RCC 7860 (cell line): ENCODE measurements at regions not wholly inside any gene's neighbourhood (a gene's known extent, or its start where the extent isn't known, plus 50 kb on each side); places are given as distances from the start of the nearest gene placed in this dataset.

Source experiments
- DNase-seq: peaks from one replicate; pipeline ENCODE4 v3.0.0-alpha.2; 2015; ENCODE audit warnings: low spot score
- FAIRE-seq: peaks from 2 replicates; lab custom pipeline; 2012; peaks lifted over from hg19 to GRCh38; lab: Jason Lieb, UNC

DNA sequence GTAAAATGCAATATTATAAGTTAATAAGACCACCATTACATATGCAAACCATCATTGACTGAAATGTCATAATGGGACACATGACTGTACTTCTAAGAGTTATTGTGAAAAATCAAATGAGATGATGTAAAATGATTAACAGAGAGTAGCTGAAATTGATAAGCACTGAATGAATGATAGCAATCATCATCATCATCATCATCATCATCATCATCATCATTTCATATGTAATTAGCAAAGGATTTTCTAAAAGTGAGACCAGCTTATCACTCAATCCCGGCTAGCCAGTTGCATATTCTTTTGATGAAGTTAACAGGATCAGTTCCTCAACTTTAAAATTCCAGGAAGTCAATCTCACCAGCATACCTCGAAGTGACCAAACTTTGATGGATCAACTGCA is 650.3 kb upstream of the KLF4 start:
- FAIRE-seq (no peak), DNase-seq (no peak)

DNA sequence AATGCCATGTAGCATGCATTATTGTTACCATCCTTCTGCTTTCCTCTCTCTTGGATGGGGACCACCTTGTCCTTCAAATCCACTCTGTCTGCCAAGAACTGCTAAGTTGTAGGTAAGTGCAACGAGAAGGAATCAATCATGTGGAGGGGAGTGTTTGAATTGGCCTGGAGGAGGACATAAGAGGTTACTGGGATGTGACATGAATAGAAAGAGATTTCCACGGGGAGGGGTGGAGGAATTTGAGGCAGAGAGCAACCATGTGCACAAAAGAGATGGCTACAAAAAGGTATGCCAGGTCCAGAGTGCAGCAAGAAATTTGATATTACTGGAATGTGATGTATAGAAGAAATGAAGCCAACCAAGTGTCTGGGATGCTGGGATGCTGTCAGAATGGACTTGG is 648.9 kb upstream of the KLF4 start:
- DNase-seq (no peak), FAIRE-seq (no peak)

GRCh38 chr9:108136656-108137055 is 647.1 kb upstream of the KLF4 start:
- FAIRE-seq (no peak), DNase-seq (no peak)

GRCh38 chr9:108134486-108135128 is 645.0 kb upstream of the KLF4 start:
- FAIRE-seq (no peak), DNase-seq (no peak)

GRCh38 chr9:108133680-108134079 is 644.1 kb upstream of the KLF4 start:
- no peak for FAIRE-seq
- DNase-seq: no peak

GRCh38 chr9:108133101-108133500 is 643.5 kb upstream of the KLF4 start:
- FAIRE-seq: no peak
- DNase-seq: no peak

- DNase-seq (no peak), FAIRE-seq (no peak)
Measured at GRCh38 chr9:108130905-108131304, 641.3 kb upstream of the KLF4 start.

DNA sequence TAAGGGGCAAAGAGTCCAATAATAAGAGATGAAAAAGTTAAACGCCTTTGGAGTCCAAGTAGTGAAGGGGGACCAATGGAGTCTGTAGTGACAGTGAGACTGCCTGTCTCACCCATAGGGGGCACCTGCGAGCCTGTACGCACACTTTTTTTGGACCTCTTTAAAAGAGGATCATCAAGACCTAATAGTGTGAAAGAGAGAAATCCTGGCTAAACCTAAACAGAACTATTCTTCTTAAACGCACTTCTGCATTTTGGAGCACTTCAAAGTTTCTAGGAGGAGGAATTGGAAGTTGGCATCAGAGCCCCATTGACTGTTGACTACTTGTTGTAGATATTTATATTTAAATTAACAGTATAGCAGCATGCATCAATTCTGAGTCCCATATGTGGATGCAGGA is 636.1 kb upstream of the KLF4 start:
- FAIRE-seq (no peak), DNase-seq (no peak)

DNA sequence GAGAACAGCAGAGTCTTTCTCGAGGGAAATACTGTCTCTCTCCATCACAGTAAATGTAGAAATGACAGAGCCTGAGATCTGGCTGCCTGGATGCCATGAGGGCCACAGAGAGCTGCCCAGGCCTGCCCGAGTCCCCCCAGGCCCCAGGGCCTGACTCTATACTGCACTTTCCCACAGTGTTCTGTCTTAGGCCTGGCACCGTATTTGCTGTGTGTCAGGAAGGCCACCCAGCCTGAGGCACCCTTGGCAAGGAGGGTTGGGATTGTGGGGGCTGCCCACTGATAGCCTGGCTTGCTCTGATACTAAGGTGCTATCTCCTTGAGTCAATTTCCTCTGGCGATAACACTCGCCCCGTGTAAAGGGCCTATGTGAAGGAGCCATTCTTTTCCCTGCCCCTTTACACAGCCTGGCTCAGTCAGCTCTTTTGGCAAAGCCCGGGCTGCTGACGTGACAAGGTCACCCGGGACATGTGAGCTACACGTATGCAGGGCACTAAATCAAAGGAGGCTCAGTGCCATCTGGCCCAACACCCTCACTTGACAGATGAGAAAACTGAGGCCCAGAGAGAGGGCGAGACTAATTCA is 630.1 kb upstream of the KLF4 start:
- FAIRE-seq (no peak), DNase-seq (no peak)

- DNase-seq: no peak
- FAIRE-seq: no peak
Measured at GRCh38 chr9:108117795-108118194, 628.2 kb upstream of the KLF4 start.

- no peak for DNase-seq
- no peak for FAIRE-seq
Measured at GRCh38 chr9:108117306-108117705, 627.7 kb upstream of the KLF4 start.

DNA sequence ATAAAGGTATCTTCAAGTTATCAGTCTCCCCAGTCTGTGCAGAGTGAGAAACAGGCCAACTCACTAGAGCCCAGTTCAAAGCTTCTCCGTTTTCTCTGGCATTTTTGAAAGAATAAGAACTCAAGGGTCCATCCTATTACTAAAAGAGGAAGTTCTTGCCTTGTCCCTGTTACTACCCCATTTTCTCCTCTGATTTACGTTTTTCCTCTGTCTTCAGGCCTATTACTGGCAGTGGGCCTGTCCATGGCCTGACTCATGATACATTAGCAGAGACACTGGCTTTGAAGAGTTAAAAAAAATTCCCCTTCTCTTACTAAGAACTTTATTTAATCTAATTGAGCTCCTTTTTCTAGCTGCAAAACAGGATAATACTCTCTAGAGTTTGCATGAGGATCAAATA is 624.0 kb upstream of the KLF4 start:
- FAIRE-seq (no peak), DNase-seq (no peak)

GRCh38 chr9:108109927-108110690 is 620.5 kb upstream of the KLF4 start:
- FAIRE-seq (no peak), DNase-seq (no peak)

GRCh38 chr9:108108852-108109448 is 619.4 kb upstream of the KLF4 start:
- FAIRE-seq (no peak), DNase-seq (no peak)

- DNase-seq: no peak
Measured at GRCh38 chr9:108108280-108108851, 618.8 kb upstream of the KLF4 start.

DNA sequence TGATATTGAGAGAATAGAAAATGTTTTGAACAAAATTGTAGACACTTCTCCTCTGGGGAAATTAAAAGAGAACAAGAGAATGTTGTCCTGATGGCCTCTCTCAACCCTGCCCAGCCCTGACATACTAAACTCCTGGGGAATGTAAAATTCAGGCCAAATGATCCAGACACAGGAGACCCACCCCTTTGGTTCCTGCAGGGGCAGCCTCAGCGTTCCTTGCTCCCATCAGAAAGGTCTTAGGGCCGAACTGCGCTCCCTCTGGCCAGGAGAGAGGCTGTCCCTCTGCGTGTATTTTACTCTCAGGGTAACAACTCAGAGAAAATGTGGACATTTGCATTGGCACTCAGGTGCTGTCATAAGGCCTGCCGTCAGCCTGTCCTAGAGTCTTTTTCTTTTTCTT is 616.3 kb upstream of the KLF4 start:
- no peak for DNase-seq
- no peak for FAIRE-seq

More at GRCh38 chr9:108108280-108108851, 618.8 kb upstream of the KLF4 start:
- FAIRE-seq: no peak

- no peak for DNase-seq
Measured at GRCh38 chr9:108104991-108105390, 615.4 kb upstream of the KLF4 start.

GRCh38 chr9:108103046-108103693 is 613.6 kb upstream of the KLF4 start:
- FAIRE-seq (no peak), DNase-seq (no peak)

More at GRCh38 chr9:108104991-108105390, 615.4 kb upstream of the KLF4 start:
- no peak for FAIRE-seq

- no peak for DNase-seq
Measured at GRCh38 chr9:108101410-108101809, 611.8 kb upstream of the KLF4 start.

DNA sequence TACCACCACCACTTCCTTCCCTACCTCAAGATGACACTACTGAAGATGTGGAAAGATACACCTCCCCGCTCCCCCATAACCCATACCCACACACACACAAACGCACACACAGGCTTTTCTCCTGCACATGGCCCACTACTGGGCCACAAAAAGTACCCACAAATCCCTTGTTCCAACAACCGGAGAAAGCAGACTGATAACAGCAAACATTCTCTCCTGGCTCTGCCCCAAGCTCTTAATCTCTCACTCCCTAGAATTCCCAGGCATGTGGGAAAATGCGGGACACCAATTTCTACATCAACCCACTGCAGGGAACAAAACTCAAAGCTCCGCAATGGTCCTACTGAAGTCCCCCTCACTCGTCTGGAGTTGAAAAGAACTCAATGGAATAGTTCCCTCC is 611.0 kb upstream of the KLF4 start:
- FAIRE-seq (no peak), DNase-seq (no peak)

More at GRCh38 chr9:108101410-108101809, 611.8 kb upstream of the KLF4 start:
- FAIRE-seq: no peak

GRCh38 chr9:108099854-108100253 is 610.3 kb upstream of the KLF4 start:
- DNase-seq (no peak), FAIRE-seq (no peak)
